SK-N-SH (cell line): ENCODE measurements at regions not wholly inside any gene's neighbourhood (a gene's known extent, or its start where the extent isn't known, plus 50 kb on each side); places are given as distances from the start of the nearest gene placed in this dataset.

Experiments
- CTCF ChIA-PET: fragments of 300-600, 350-600 bp; formaldehyde crosslinking; extraction: SDS; loops from one replicate; lab custom pipeline; 2021; lab: Yijun Ruan, JAX
- POLR2A ChIA-PET: fragments of 350-600 bp; sonication (Branson Sonifier 250); formaldehyde crosslinking; extraction: SDS; loops from one replicate; lab custom pipeline; 2020; ENCODE audit warnings: antibody characterized with exemption, inconsistent platforms; lab: Yijun Ruan, JAX
- DNase-seq: peaks from one replicate; pipeline ENCODE4 v3.0.0; 2012
- H2AFZ ChIP-seq: fragments of 200-600 bp; sonication (generic); 2 replicates; pipeline ENCODE4 v1.8.1; 2016; ENCODE audit warnings: antibody characterized with exemption, mild to moderate bottlenecking, low read depth
- H3F3A ChIP-seq: fragments of 200-600 bp; sonication (generic); replicated peaks from 2 replicates; pipeline ENCODE3; 2016; ENCODE audit warnings: antibody characterized with exemption, mild to moderate bottlenecking; ENCODE audit not compliant: insufficient read depth
- H3K27ac ChIP-seq, 2 experiments: fragments of 200-500 bp in 1 of 2; fragments of 200-600 bp in 1 of 2; sonication (Bioruptor generic) in 1 of 2; sonication (generic), shearing (Covaris generic) in 1 of 2; 2 replicates each; pipeline versions ENCODE4 v1.5.1 to v1.6.1; 2014 to 2016; ENCODE audit warnings: low read depth in 2 of 2, inconsistent platforms in 1 of 2, low read length in 1 of 2, mild to moderate bottlenecking in 1 of 2, mixed read lengths in 1 of 2
- H3K27me3 ChIP-seq: fragments of 200-600 bp; sonication (generic), shearing (Covaris generic); 2 replicates; pipeline ENCODE4 v1.6.1; 2016; ENCODE audit warnings: mixed run types; ENCODE audit not compliant: insufficient read depth
- H3K36me3 ChIP-seq, 2 experiments: fragments of 200-500 bp in 1 of 2; fragments of 200-600 bp in 1 of 2; sonication (Bioruptor generic) in 1 of 2; sonication (generic) in 1 of 2; replicated peaks in 1 of 2; 2 replicates each; pipeline versions ENCODE3 to v1.5.1; 2014 to 2016; ENCODE audit warnings: low read length in 1 of 2, mild to moderate bottlenecking in 1 of 2; ENCODE audit not compliant: insufficient read depth in 2 of 2, control insufficient read depth in 1 of 2
- H3K4me1 ChIP-seq, 2 experiments: fragments of 200-500 bp in 1 of 2; fragments of 200-600 bp in 1 of 2; sonication (Bioruptor generic) in 1 of 2; sonication (generic), shearing (Covaris generic) in 1 of 2; 2 replicates each; pipeline versions ENCODE4 v1.5.1 to v1.6.1; 2014 to 2016; ENCODE audit warnings: low read depth in 1 of 2, low read length in 1 of 2, mixed run types in 1 of 2; ENCODE audit not compliant: insufficient read depth in 2 of 2, control insufficient read depth in 1 of 2
- H3K4me2 ChIP-seq: fragments of 200-600 bp; sonication (generic), shearing (Covaris generic); 2 replicates; pipeline ENCODE4 v1.6.1; 2017; ENCODE audit warnings: mixed run types
- H3K4me3 ChIP-seq, 2 experiments: fragments of 200-500 bp in 1 of 2; fragments of 200-600 bp in 1 of 2; sonication (Bioruptor generic) in 1 of 2; sonication (generic), shearing (Covaris generic) in 1 of 2; 2 replicates each; pipeline versions ENCODE4 v1.5.1 to v1.8.1; 2014 to 2016; ENCODE audit warnings: low read depth in 2 of 2, inconsistent platforms in 1 of 2, low read length in 1 of 2, mild to moderate bottlenecking in 1 of 2, mixed read lengths in 1 of 2, moderate library complexity in 1 of 2
- H3K79me2 ChIP-seq: fragments of 200-600 bp; sonication (generic); 2 replicates; pipeline ENCODE4 v1.8.1; 2017; ENCODE audit warnings: mild to moderate bottlenecking; ENCODE audit not compliant: insufficient read depth
- H3K9ac ChIP-seq: fragments of 200-600 bp; sonication (generic); 2 replicates; pipeline ENCODE4 v1.6.1; 2017; ENCODE audit warnings: mixed run types
- H3K9me2 ChIP-seq: fragments of 200-600 bp; sonication (generic); 2 replicates; pipeline ENCODE4 v1.6.1; 2017; ENCODE audit warnings: mixed run types
- H3K9me3 ChIP-seq: fragments of 200-600 bp; sonication (generic); 2 replicates; pipeline ENCODE4 v1.6.1; 2017; ENCODE audit warnings: mixed run types, mild to moderate bottlenecking, moderate library complexity
- H4K20me1 ChIP-seq: fragments of 200-600 bp; sonication (generic); 2 replicates; pipeline ENCODE4 v1.6.1; 2017; ENCODE audit warnings: mild to moderate bottlenecking, mixed run types; ENCODE audit not compliant: insufficient read depth
- CHD2 ChIP-seq: fragments of 150-350 bp; IDR thresholded peaks from 2 replicates; pipeline ENCODE4 v1.6.1; 2018; ENCODE audit warnings: low read length; ENCODE audit not compliant: partially characterized antibody
- ELF1 ChIP-seq: IDR thresholded peaks from 2 replicates; pipeline ENCODE4 v1.4.0; 2012
- FOXM1 ChIP-seq: IDR thresholded peaks from 2 replicates; pipeline ENCODE4 v1.4.0; 2012; ENCODE audit warnings: low read depth, mild to moderate bottlenecking
- GABPA ChIP-seq: IDR thresholded peaks from 2 replicates; pipeline ENCODE4 v1.4.0; 2012; ENCODE audit warnings: low read depth, mild to moderate bottlenecking
- GATA2 ChIP-seq: sonication (generic); formaldehyde crosslinking; IDR thresholded peaks from 2 replicates; pipeline ENCODE4 v1.5.0; 2020; ENCODE audit warnings: mild to moderate bottlenecking, missing genetic modification reagents
- IRF3 ChIP-seq: fragments of 150-350 bp; IDR thresholded peaks from 2 replicates; pipeline ENCODE4 v1.6.1; 2016; ENCODE audit warnings: mild to moderate bottlenecking, low read depth, low read length
- JUND ChIP-seq: IDR thresholded peaks from 2 replicates; pipeline ENCODE4 v1.4.0; 2012
- MAX ChIP-seq: IDR thresholded peaks from 2 replicates; pipeline ENCODE4 v1.4.0; 2012; ENCODE audit warnings: low read depth
- MEF2A ChIP-seq: IDR thresholded peaks from 2 replicates; pipeline ENCODE4 v1.4.0; 2012; ENCODE audit warnings: low read depth, borderline replicate concordance
- MXI1 ChIP-seq: IDR thresholded peaks from 2 replicates; pipeline ENCODE4 v1.6.1; 2012; ENCODE audit warnings: mild to moderate bottlenecking, low read depth, low read length, improper control_type of control experiment
- RAD21 ChIP-seq: IDR thresholded peaks from 2 replicates; pipeline ENCODE4 v1.6.1; 2012; ENCODE audit warnings: mild to moderate bottlenecking, low read length
- RFX5 ChIP-seq: IDR thresholded peaks from 2 replicates; pipeline ENCODE4 v1.6.1; 2012; ENCODE audit warnings: mild to moderate bottlenecking, improper control_type of control experiment, low read length
- RXRA ChIP-seq: IDR thresholded peaks from 2 replicates; pipeline ENCODE4 v1.4.0; 2012; ENCODE audit warnings: low read depth, mild to moderate bottlenecking, borderline replicate concordance
- SIN3A ChIP-seq: IDR thresholded peaks from 2 replicates; pipeline ENCODE4 v1.6.1; 2012; ENCODE audit warnings: low read depth, mild to moderate bottlenecking, low read length, moderate library complexity, borderline replicate concordance
- TAF1 ChIP-seq: IDR thresholded peaks from 2 replicates; pipeline ENCODE4 v1.6.1; 2012; ENCODE audit warnings: low read depth, mild to moderate bottlenecking, low read length, moderate library complexity, borderline replicate concordance
- TCF12 ChIP-seq: IDR thresholded peaks from 2 replicates; pipeline ENCODE4 v1.4.0; 2012
- TEAD4 ChIP-seq: IDR thresholded peaks from 2 replicates; pipeline ENCODE4 v1.4.0; 2012; ENCODE audit warnings: mild to moderate bottlenecking, borderline replicate concordance; ENCODE audit not compliant: insufficient read depth
- USF1 ChIP-seq: IDR thresholded peaks from 2 replicates; pipeline ENCODE4 v1.4.0; 2012; ENCODE audit warnings: low read depth, borderline replicate concordance
- USF2 ChIP-seq: fragments of 150-350 bp; IDR thresholded peaks from 2 replicates; pipeline ENCODE4 v1.6.1; 2017; ENCODE audit warnings: antibody characterized with exemption, low read length, low read depth, borderline replicate concordance
- YY1 ChIP-seq: IDR thresholded peaks from 2 replicates; pipeline ENCODE4 v1.4.0; 2012; ENCODE audit warnings: low read depth, mild to moderate bottlenecking
- ZBTB33 ChIP-seq: IDR thresholded peaks from 2 replicates; pipeline ENCODE4 v1.4.0; 2012; ENCODE audit warnings: low read depth, borderline replicate concordance
- whole genome bisulfite sequencing: methylation state at CpG from one replicate; pipeline ENCODE4 v1.1.6; 2017; ENCODE audit warnings: low lambda C conversion rate; 5-methylcytosine and 5-hydroxymethylcytosine counted together

GRCh38 chr18:43181711-43182110 is 66.2 kb upstream of the RIT2 start:
- POLR2A ChIA-PET = no interaction called here
- Histone ChIP-seq H2AFZ (no peak overlapping the region), H3F3A (no peaks in the 10 kb centered on the region), H3K9me2 (no peaks in the 10 kb centered on the region), H3K9me3 (no peaks in the 10 kb centered on the region), H3K27me3 (no peaks in the 10 kb centered on the region), H3K36me3 (no peaks in the 10 kb centered on the region), H3K27ac (no peak overlapping the region), H3K4me3 (no peak overlapping the region), H3K4me2 (no peak overlapping the region), H3K4me1 (no peaks in the 10 kb centered on the region), H3K9ac (no peak overlapping the region), H4K20me1 (no peaks in the 10 kb centered on the region), H3K79me2 (no peaks in the 10 kb centered on the region)
- WGBS = 28% methylated on average over 2 of the region's 2 CpGs
- TF ChIP-seq MXI1 = no peak
- TF ChIP-seq ELF1 = no peak
- no peak for TF ChIP-seq RFX5
- no peak for TF ChIP-seq SIN3A
- no peak for TF ChIP-seq USF1
- no peak for TF ChIP-seq TEAD4
- TF ChIP-seq MAX = no peak
- no peak for TF ChIP-seq FOXM1
- TF ChIP-seq CHD2 = no peak
- no peak for TF ChIP-seq RAD21
- no peak for TF ChIP-seq IRF3
- TF ChIP-seq USF2 = no peak
- TF ChIP-seq GATA2 (CRISPR knock-in tag) = no peak
- no peak for TF ChIP-seq TCF12
- TF ChIP-seq RXRA = no peak
- CTCF ChIA-PET = no interaction called here
- DNase-seq = no peak

- no peak overlapping the region for H3K4me3 ChIP-seq
- H3K9ac ChIP-seq = no peak overlapping the region
- POLR2A ChIA-PET = no interaction called here
- no peaks in the 10 kb centered on the region for H3F3A ChIP-seq
- CTCF ChIA-PET = no interaction called here
- no peaks in the 10 kb centered on the region for H3K9me3 ChIP-seq
- no peaks in the 10 kb centered on the region for H4K20me1 ChIP-seq
- H2AFZ ChIP-seq = no peak overlapping the region
- no peaks in the 10 kb centered on the region for H3K36me3 ChIP-seq
- no peaks in the 10 kb centered on the region for H3K79me2 ChIP-seq
- no peak overlapping the region for H3K4me2 ChIP-seq
- TF ChIP-seq IRF3 = no peak
- TF ChIP-seq TAF1 = no peak
- TF ChIP-seq ZBTB33 = no peak
- TF ChIP-seq JUND = no peak
- TF ChIP-seq MEF2A = no peak
- no peak for TF ChIP-seq YY1
- TF ChIP-seq SIN3A = no peak
- TF ChIP-seq GABPA = no peak
- no peak for DNase-seq
- no peaks in the 10 kb centered on the region for H3K9me2 ChIP-seq
- H3K4me1 ChIP-seq = no peaks in the 10 kb centered on the region
- H3K27ac ChIP-seq = no peak overlapping the region
- 53% methylated on average over 2 of the region's 2 CpGs for WGBS
- H3K27me3 ChIP-seq = no peaks in the 10 kb centered on the region
These were observed 65.3 kb upstream of the RIT2 start for GRCh38 chr18:43180814-43181213.
